Liver (tissue), 8 donors: ENCODE measurements at regions not wholly inside any gene's neighbourhood (a gene's known extent, or its start where the extent isn't known, plus 50 kb on each side); places are given as distances from the start of the nearest gene placed in this dataset.

ENCODE experiments used
- DNase-seq: peaks from one replicate; pipeline ENCODE4 v3.0.0-alpha.2; 2017; ENCODE audit warnings: low spot score
- H3K27ac ChIP-seq, 2 donors: one replicate each; pipeline ENCODE4 v1.7.0; 2013; ENCODE audit warnings: inconsistent platforms in 2 of 2, low read length in 2 of 2, control low read depth in 1 of 2, low read depth in 1 of 2, mild to moderate bottlenecking in 1 of 2
- H3K27me3 ChIP-seq, 4 donors: one replicate each; pipeline versions ENCODE4 v1.6.1 to v1.7.0; 2013; ENCODE audit warnings: low read length in 3 of 4, inconsistent platforms in 1 of 4, mild to moderate bottlenecking in 1 of 4, moderate library complexity in 1 of 4; ENCODE audit not compliant: control insufficient read depth in 4 of 4, insufficient read depth in 4 of 4
- H3K36me3 ChIP-seq, 4 donors: one replicate each; pipeline versions ENCODE4 v1.6.1 to v1.7.0; 2013; ENCODE audit warnings: low read length in 3 of 4, mild to moderate bottlenecking in 3 of 4, low read depth in 1 of 4, moderate library complexity in 1 of 4; ENCODE audit not compliant: control insufficient read depth in 4 of 4, insufficient read depth in 3 of 4
- H3K4me1 ChIP-seq, 4 donors: one replicate each; pipeline versions ENCODE4 v1.6.1 to v1.7.0; 2013; ENCODE audit warnings: low read length in 3 of 4, mild to moderate bottlenecking in 3 of 4, moderate library complexity in 1 of 4; ENCODE audit not compliant: control insufficient read depth in 4 of 4, insufficient read depth in 4 of 4
- H3K4me3 ChIP-seq, 3 donors: one replicate each; pipeline versions ENCODE4 v1.6.1 to v1.7.0; 2013; ENCODE audit warnings: low read length in 3 of 3, control low read depth in 1 of 3, low read depth in 1 of 3, mild to moderate bottlenecking in 1 of 3
- H3K9ac ChIP-seq, 2 donors: one replicate each; pipeline ENCODE4 v1.7.0; 2013; ENCODE audit warnings: low read length in 2 of 2, mild to moderate bottlenecking in 2 of 2, moderate library complexity in 2 of 2, control low read depth in 1 of 2, low read depth in 1 of 2
- H3K9me3 ChIP-seq, 4 donors: one replicate each; pipeline versions ENCODE4 v1.6.1 to v1.7.0; 2013; ENCODE audit warnings: low read length in 3 of 4; ENCODE audit not compliant: control insufficient read depth in 4 of 4
- ATF3 ChIP-seq: IDR thresholded peaks from 2 replicates; pipeline ENCODE4 v1.6.1; 2016; ENCODE audit warnings: antibody characterized with exemption
- EGR1 ChIP-seq, 2 donors: IDR thresholded peaks; 2 replicates each; pipeline ENCODE4 v1.6.1; 2016 to 2018; ENCODE audit warnings: antibody characterized with exemption in 2 of 2, low read depth in 2 of 2
- FOXA1 ChIP-seq: IDR thresholded peaks from 2 replicates; pipeline ENCODE4 v1.6.1; 2016; ENCODE audit warnings: antibody characterized with exemption
- FOXA2 ChIP-seq: IDR thresholded peaks from 2 replicates; pipeline ENCODE4 v1.6.1; 2016; ENCODE audit warnings: antibody characterized with exemption
- GABPA ChIP-seq, 2 donors: IDR thresholded peaks in 1 of 2; conservative IDR thresholded peaks in 1 of 2; 2 replicates each; pipeline ENCODE4 v1.6.1; 2016; ENCODE audit warnings: antibody characterized with exemption in 2 of 2, mild to moderate bottlenecking in 1 of 2, moderate library complexity in 1 of 2
- HNF4A ChIP-seq, 2 donors: conservative IDR thresholded peaks; 2 replicates each; pipeline ENCODE4 v1.6.1; 2016; ENCODE audit warnings: antibody characterized with exemption in 2 of 2, mild to moderate bottlenecking in 2 of 2
- HNF4G ChIP-seq: IDR thresholded peaks from 2 replicates; pipeline ENCODE4 v1.6.1; 2016; ENCODE audit warnings: antibody characterized with exemption
- JUND ChIP-seq, 2 donors: IDR thresholded peaks; 2 replicates each; pipeline ENCODE4 v1.6.1; 2016; ENCODE audit warnings: antibody characterized with exemption in 2 of 2
- NR2F2 ChIP-seq: IDR thresholded peaks from 2 replicates; pipeline ENCODE4 v1.6.1; 2016; ENCODE audit warnings: antibody characterized with exemption
- RAD21 ChIP-seq, 2 donors: IDR thresholded peaks; 2 replicates each; pipeline ENCODE4 v1.6.1; 2016; ENCODE audit warnings: antibody characterized with exemption in 2 of 2, mild to moderate bottlenecking in 2 of 2
- REST ChIP-seq: IDR thresholded peaks from 2 replicates; pipeline ENCODE4 v1.6.1; 2016; ENCODE audit warnings: antibody characterized with exemption, mild to moderate bottlenecking
- RXRA ChIP-seq, 2 donors: IDR thresholded peaks; 2 replicates each; pipeline ENCODE4 v1.6.1; 2017 to 2018; ENCODE audit warnings: antibody characterized with exemption in 2 of 2, mild to moderate bottlenecking in 1 of 2
- SP1 ChIP-seq: IDR thresholded peaks from 2 replicates; pipeline ENCODE4 v1.6.1; 2018; ENCODE audit warnings: antibody characterized with exemption, mild to moderate bottlenecking
- YY1 ChIP-seq: IDR thresholded peaks from 2 replicates; pipeline ENCODE4 v1.6.1; 2016; ENCODE audit warnings: antibody characterized with exemption, mild to moderate bottlenecking
- ZBTB33 ChIP-seq: IDR thresholded peaks from 2 replicates; pipeline ENCODE4 v1.6.1; 2016; ENCODE audit warnings: antibody characterized with exemption
- WGBS: extraction: QIAGEN DNeasy Blood & Tissue Kit; methylation state at CpG from one replicate; pipeline ENCODE4 v1.1.7; 2013; 5-methylcytosine and 5-hydroxymethylcytosine counted together
- TF ChIP-seq, protein P1 (sequence below): fragments of 150-350 bp; IDR thresholded peaks from 2 replicates; pipeline ENCODE4 v1.5.1; 2017; ENCODE audit warnings: improper control_type of control experiment, low read depth, low read length; ENCODE audit not compliant: missing input control
- TF ChIP-seq, protein P2 (sequence below): IDR thresholded peaks from 2 replicates; pipeline ENCODE4 v1.6.1; 2016; ENCODE audit warnings: antibody characterized with exemption
- donor health status: healthy.
- donor health status: healthy.
- donor health status: healthy.
- donor health status: healthy.
- donor health status: healthy.

- TF ChIP-seq, protein P1, sequence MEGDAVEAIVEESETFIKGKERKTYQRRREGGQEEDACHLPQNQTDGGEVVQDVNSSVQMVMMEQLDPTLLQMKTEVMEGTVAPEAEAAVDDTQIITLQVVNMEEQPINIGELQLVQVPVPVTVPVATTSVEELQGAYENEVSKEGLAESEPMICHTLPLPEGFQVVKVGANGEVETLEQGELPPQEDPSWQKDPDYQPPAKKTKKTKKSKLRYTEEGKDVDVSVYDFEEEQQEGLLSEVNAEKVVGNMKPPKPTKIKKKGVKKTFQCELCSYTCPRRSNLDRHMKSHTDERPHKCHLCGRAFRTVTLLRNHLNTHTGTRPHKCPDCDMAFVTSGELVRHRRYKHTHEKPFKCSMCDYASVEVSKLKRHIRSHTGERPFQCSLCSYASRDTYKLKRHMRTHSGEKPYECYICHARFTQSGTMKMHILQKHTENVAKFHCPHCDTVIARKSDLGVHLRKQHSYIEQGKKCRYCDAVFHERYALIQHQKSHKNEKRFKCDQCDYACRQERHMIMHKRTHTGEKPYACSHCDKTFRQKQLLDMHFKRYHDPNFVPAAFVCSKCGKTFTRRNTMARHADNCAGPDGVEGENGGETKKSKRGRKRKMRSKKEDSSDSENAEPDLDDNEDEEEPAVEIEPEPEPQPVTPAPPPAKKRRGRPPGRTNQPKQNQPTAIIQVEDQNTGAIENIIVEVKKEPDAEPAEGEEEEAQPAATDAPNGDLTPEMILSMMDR = no peak
- no peak for TF ChIP-seq GABPA (IDR thresholded peaks at IDR 0.05 in 1 of 2, conservative IDR thresholded peaks at IDR 0.05 in 1 of 2)
Measured at GRCh38 chr11:71371674-71372069, 76.5 kb downstream of the DHCR7 start (continued).

GRCh38 chr11:71370895-71371673, 77.1 kb downstream of the DHCR7 start:
- Histone ChIP-seq H3K36me3 (no peaks in the 10 kb centered on the region), H3K27me3 (no peaks in the 10 kb centered on the region), H3K9me3 (no peaks in the 10 kb centered on the region), H3K9ac (no peak overlapping the region), H3K4me1 (no peaks in the 10 kb centered on the region), H3K4me3 (no peak overlapping the region), H3K27ac (no peak overlapping the region)
- WGBS = 86% methylated on average over 21 of the region's 21 CpGs
- TF ChIP-seq SP1 (no peak), GABPA (IDR thresholded peaks at IDR 0.05 in 1 of 2, conservative IDR thresholded peaks at IDR 0.05 in 1 of 2) (no peak), FOXA2 (no peak), REST (no peak), YY1 (no peak)
- no peak for DNase-seq

GRCh38 chr11:71370020-71370747, 78.0 kb downstream of the DHCR7 start:
- no peak overlapping the region for H3K4me3 ChIP-seq
- H3K36me3 ChIP-seq = no peaks in the 10 kb centered on the region
- WGBS = 93% methylated on average over 6 of the region's 6 CpGs
- H3K9ac ChIP-seq = no peak overlapping the region
- H3K4me1 ChIP-seq = no peaks in the 10 kb centered on the region
- H3K27me3 ChIP-seq = no peaks in the 10 kb centered on the region
- H3K27ac ChIP-seq = no peak overlapping the region
- H3K9me3 ChIP-seq = no peaks in the 10 kb centered on the region
- no peak for DNase-seq
- TF ChIP-seq GABPA (IDR thresholded peaks at IDR 0.05 in 1 of 2, conservative IDR thresholded peaks at IDR 0.05 in 1 of 2) (no peak), EGR1 (IDR thresholded peaks at IDR 0.05; ENCODE audit: low read depth in 2 of 2) (no peak), NR2F2 (no peak), RXRA (IDR thresholded peaks at IDR 0.05) (no peak), HNF4G (no peak), SP1 (no peak), YY1 (no peak), REST (no peak), RAD21 (IDR thresholded peaks at IDR 0.05) (no peak), JUND (IDR thresholded peaks at IDR 0.05) (no peak), ATF3 (no peak), HNF4A (conservative IDR thresholded peaks at IDR 0.05) (no peak), FOXA2 (no peak), FOXA1 (no peak), ZBTB33 (no peak)
- TF ChIP-seq, protein P2, sequence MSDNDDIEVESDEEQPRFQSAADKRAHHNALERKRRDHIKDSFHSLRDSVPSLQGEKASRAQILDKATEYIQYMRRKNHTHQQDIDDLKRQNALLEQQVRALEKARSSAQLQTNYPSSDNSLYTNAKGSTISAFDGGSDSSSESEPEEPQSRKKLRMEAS = no peak
